ENCODE measurements at regions not wholly inside any gene's neighbourhood (a gene's known extent, or its start where the extent isn't known, plus 50 kb on each side); places are given as distances from the start of the nearest gene placed in this dataset.

GRCh38 chr1:214844319-214844718 lies 238.2 kb upstream of the KCNK2 start:
- Histone ChIP-seq H3K9me3 (ENCODE audit: control insufficient read depth in 4 of 4, low read length in 3 of 4) (no peaks in the 10 kb centered on the region), H3K4me1 (ENCODE audit: control insufficient read depth in 4 of 4, insufficient read depth in 4 of 4, low read length in 3 of 4) (no peaks in the 10 kb centered on the region), H3K27me3 (ENCODE audit: control insufficient read depth in 4 of 4, insufficient read depth in 4 of 4, low read length in 3 of 4) (no peaks in the 10 kb centered on the region), H3K36me3 (ENCODE audit: control insufficient read depth in 4 of 4, insufficient read depth in 3 of 4, low read depth in 1 of 4, low read length in 3 of 4) (no peaks in the 10 kb centered on the region), H3K4me3 (ENCODE audit: low read depth in 1 of 3, low read length in 3 of 3) (no peak overlapping the region), H3K27ac (ENCODE audit: low read depth in 1 of 2, low read length in 2 of 2) (no peak overlapping the region), H3K9ac (ENCODE audit: low read depth in 1 of 2, low read length in 2 of 2) (no peak overlapping the region)
- TF ChIP-seq HNF4G (IDR thresholded peaks at IDR 0.05) = no peak
- TF ChIP-seq TAF1 (conservative IDR thresholded peaks at IDR 0.05) = no peak
- no peak for TF ChIP-seq NR2F2 (IDR thresholded peaks at IDR 0.05)
- no peak for TF ChIP-seq FOXA2 (IDR thresholded peaks at IDR 0.05)
- TF ChIP-seq REST (IDR thresholded peaks at IDR 0.05) = no peak
- no peak for TF ChIP-seq YY1 (IDR thresholded peaks at IDR 0.05)
- TF ChIP-seq EGR1 (IDR thresholded peaks at IDR 0.05; ENCODE audit: low read depth in 2 of 2) = no peak
- TF ChIP-seq RXRA (IDR thresholded peaks at IDR 0.05) = no peak
- TF ChIP-seq RAD21 (IDR thresholded peaks at IDR 0.05) = no peak
- no peak for TF ChIP-seq SP1 (IDR thresholded peaks at IDR 0.05)
- no peak for TF ChIP-seq FOXA1 (IDR thresholded peaks at IDR 0.05)
- TF ChIP-seq MAX (IDR thresholded peaks at IDR 0.05) = no peak
- TF ChIP-seq CTCF (IDR thresholded peaks at IDR 0.05; ENCODE audit: low read depth, low read length, missing input control) = no peak
- no peak for TF ChIP-seq HNF4A (conservative IDR thresholded peaks at IDR 0.05)
- no peak for TF ChIP-seq ZBTB33 (IDR thresholded peaks at IDR 0.05)
- TF ChIP-seq GABPA (IDR thresholded peaks at IDR 0.05 in 1 of 2, conservative IDR thresholded peaks at IDR 0.05 in 1 of 2) = no peak
- TF ChIP-seq ATF3 (IDR thresholded peaks at IDR 0.05) = no peak
- 63% methylated on average over 4 of the region's 4 CpGs for WGBS
- no peak for DNase-seq (ENCODE audit: low spot score)

- TF ChIP-seq CTCF (IDR thresholded peaks at IDR 0.05; ENCODE audit: low read depth, low read length, missing input control) (no peak), ATF3 (IDR thresholded peaks at IDR 0.05) (no peak), SP1 (IDR thresholded peaks at IDR 0.05) (no peak), TAF1 (conservative IDR thresholded peaks at IDR 0.05) (no peak), HNF4G (IDR thresholded peaks at IDR 0.05) (no peak), NR2F2 (IDR thresholded peaks at IDR 0.05) (no peak), FOXA1 (IDR thresholded peaks at IDR 0.05) (no peak), FOXA2 (IDR thresholded peaks at IDR 0.05) (no peak), EGR1 (IDR thresholded peaks at IDR 0.05; ENCODE audit: low read depth in 2 of 2) (no peak), JUND (IDR thresholded peaks at IDR 0.05) (no peak), RAD21 (IDR thresholded peaks at IDR 0.05) (no peak)
- Histone ChIP-seq H3K4me1 (ENCODE audit: control insufficient read depth in 4 of 4, insufficient read depth in 4 of 4, low read length in 3 of 4) (no peaks in the 10 kb centered on the region), H3K27ac (ENCODE audit: low read depth in 1 of 2, low read length in 2 of 2) (no peak overlapping the region), H3K4me3 (ENCODE audit: low read depth in 1 of 3, low read length in 3 of 3) (no peak overlapping the region), H3K9me3 (ENCODE audit: control insufficient read depth in 4 of 4, low read length in 3 of 4) (peaks cover 0 to 7% (median 5%) of the 10 kb centered on the region in 4 donors), H3K27me3 (ENCODE audit: control insufficient read depth in 4 of 4, insufficient read depth in 4 of 4, low read length in 3 of 4) (no peaks in the 10 kb centered on the region), H3K36me3 (ENCODE audit: control insufficient read depth in 4 of 4, insufficient read depth in 3 of 4, low read depth in 1 of 4, low read length in 3 of 4) (no peaks in the 10 kb centered on the region), H3K9ac (ENCODE audit: low read depth in 1 of 2, low read length in 2 of 2) (no peak overlapping the region)
- WGBS = 83% methylated on average over 5 of the region's 5 CpGs
- DNase-seq (ENCODE audit: low spot score) = no peak
Observed at GRCh38 chr1:214846276-214846675, 236.3 kb upstream of the KCNK2 start.

Measured in liver (tissue), 8 donors.